HG03521 (cell line): ENCODE measurements at regions not wholly inside any gene's neighbourhood (a gene's known extent, or its start where the extent isn't known, plus 50 kb on each side); places are given as distances from the start of the nearest gene placed in this dataset.

ENCODE experiments used
- ATAC-seq: cut with Tn5 transposase; IDR thresholded peaks from one replicate; pipeline ENCODE4 v1.9.1; 2021; ENCODE audit warnings: mild to moderate bottlenecking, moderate library complexity; ENCODE audit not compliant: unreplicated experiment

- ATAC-seq, result no peak
Observed at GRCh38 chr22:49449811-49450446, 377.7 kb downstream of the BRD1 start.

- ATAC-seq, result no peak
Observed at GRCh38 chr22:49449377-49449776, 378.3 kb downstream of the BRD1 start.

- no peak for ATAC-seq
Observed at GRCh38 chr22:49448526-49448925, 379.1 kb downstream of the BRD1 start.

GRCh38 chr22:49447837-49448236 is 379.8 kb downstream of the BRD1 start:
- no peak for ATAC-seq

GRCh38 chr22:49446759-49447710 is 380.6 kb downstream of the BRD1 start:
- no peak for ATAC-seq

- no peak for ATAC-seq
Observed at GRCh38 chr22:49446145-49446758, 381.4 kb downstream of the BRD1 start.

- ATAC-seq, result no peak
Observed at GRCh38 chr22:49444781-49445180, 382.9 kb downstream of the BRD1 start.

GRCh38 chr22:49440931-49441330 is 386.7 kb downstream of the BRD1 start:
- ATAC-seq, result no peak

- ATAC-seq, result no peak
Observed at GRCh38 chr22:49439373-49439772, 388.3 kb downstream of the BRD1 start.

- no peak for ATAC-seq
Observed at GRCh38 chr22:49437956-49438355, 389.7 kb downstream of the BRD1 start.

- no peak for ATAC-seq
Observed at GRCh38 chr22:49437356-49437755, 390.3 kb downstream of the BRD1 start.

GRCh38 chr22:49436056-49436455 is 391.6 kb downstream of the BRD1 start:
- ATAC-seq, result no peak

- ATAC-seq, result no peak
Observed at GRCh38 chr22:49435596-49435995, 392.1 kb downstream of the BRD1 start.

- ATAC-seq, result no peak
Observed at GRCh38 chr22:49433717-49434611, 393.7 kb downstream of the BRD1 start.

- ATAC-seq, result no peak
Observed at GRCh38 chr22:49432897-49433443, 394.7 kb downstream of the BRD1 start.

- no peak for ATAC-seq
Observed at GRCh38 chr22:49432211-49432896, 395.3 kb downstream of the BRD1 start.

GRCh38 chr22:49431551-49431950 is 396.1 kb downstream of the BRD1 start:
- no peak for ATAC-seq

GRCh38 chr22:49429066-49429465 is 398.6 kb downstream of the BRD1 start:
- ATAC-seq, result no peak

GRCh38 chr22:49427941-49428340 is 399.7 kb downstream of the BRD1 start:
- ATAC-seq, result no peak

GRCh38 chr22:49427341-49427740 is 400.3 kb downstream of the BRD1 start:
- ATAC-seq, result no peak
